HepG2 (cell line): ENCODE measurements at regions not wholly inside any gene's neighbourhood (a gene's known extent, or its start where the extent isn't known, plus 50 kb on each side); places are given as distances from the start of the nearest gene placed in this dataset.

Experiments
- ATAC-seq: fragments of 200-7000 bp; cut with Tn5 transposase; 3 replicates; pipeline ENCODE4 v1.9.1; 2020; ENCODE audit warnings: mild to moderate bottlenecking, moderate library complexity
- BruUV-seq: library from RNA; stranded (reverse); fragments of 400-500 nt; replicated peaks from 2 replicates; lab custom pipeline; 2021; lab: Mats Ljungman, UMichigan
- CTCF ChIA-PET: fragments of 300-600 bp; formaldehyde crosslinking; extraction: SDS; loops from one replicate; lab custom pipeline; 2021; ENCODE audit warnings: low total read pairs, inconsistent platforms, low intra/inter-chr PET ratio; lab: Yijun Ruan, JAX
- POLR2A ChIA-PET: fragments of 350-600 bp; sonication (Branson Sonifier 250); formaldehyde crosslinking; loops from one replicate; lab custom pipeline; 2020; ENCODE audit warnings: antibody characterized with exemption, inconsistent platforms; lab: Yijun Ruan, JAX
- DNase-seq: peaks from one replicate; pipeline ENCODE4 v3.0.0-alpha.2; 2015; ENCODE audit warnings: low spot score
- FAIRE-seq: peaks from 3 replicates; lab custom pipeline; 2011; peaks lifted over from hg19 to GRCh38; lab: Jason Lieb, UNC
- H2AFZ ChIP-seq: one replicate; pipeline ENCODE4 v1.6.1; 2011; ENCODE audit warnings: low read length, inconsistent platforms
- H3K27ac ChIP-seq: fragments of 300-600 bp; 3 replicates; pipeline ENCODE4 v1.8.0; 2011; ENCODE audit warnings: mixed run types, mild to moderate bottlenecking, mixed read lengths, low read length, inconsistent platforms; ENCODE audit not compliant: insufficient read depth; ENCODE audit errors: extremely low read length
- H3K27me3 ChIP-seq, 2 experiments: fragments of 200-600 bp in 1 of 2; 2 replicates in 1 of 2; 3 replicates in 1 of 2; pipeline versions ENCODE4 v1.6.0 to v1.8.0; 2011; ENCODE audit warnings: low read length in 2 of 2, mild to moderate bottlenecking in 2 of 2, moderate library complexity in 2 of 2, inconsistent platforms in 1 of 2; ENCODE audit not compliant: insufficient read depth in 2 of 2, control insufficient read depth in 1 of 2
- H3K36me3 ChIP-seq, 2 experiments: fragments of 200-600 bp in 1 of 2; replicated peaks in 1 of 2; 2 replicates in 1 of 2; 3 replicates in 1 of 2; pipeline versions ENCODE4 v1.5.1 to v1.8.0; 2011; ENCODE audit warnings: low read length in 2 of 2, inconsistent platforms in 1 of 2; ENCODE audit not compliant: insufficient read depth in 2 of 2, control insufficient read depth in 1 of 2
- H3K4me1 ChIP-seq: 2 replicates; pipeline ENCODE4 v1.5.1; 2012; ENCODE audit warnings: low read length, inconsistent platforms; ENCODE audit not compliant: insufficient read depth
- H3K4me2 ChIP-seq: 2 replicates; pipeline ENCODE4 v1.6.0; 2011; ENCODE audit warnings: low read depth, low read length, inconsistent platforms
- H3K4me3 ChIP-seq, 3 experiments: fragments of 200-600 bp in 1 of 3; sonication (generic), shearing (Covaris generic) in 1 of 3; replicated peaks in 1 of 3; 2 replicates each; pipeline ENCODE4 v1.5.1; 2011 to 2016; ENCODE audit warnings: low read length in 3 of 3, inconsistent platforms in 2 of 3, low read depth in 2 of 3, mild to moderate bottlenecking in 2 of 3, control low read depth in 1 of 3, mixed read lengths in 1 of 3; ENCODE audit not compliant: insufficient read depth in 1 of 3
- H3K79me2 ChIP-seq: one replicate; pipeline ENCODE4 v1.6.1; 2011; ENCODE audit warnings: low read length, inconsistent platforms; ENCODE audit not compliant: insufficient read depth
- H3K9ac ChIP-seq: 2 replicates; pipeline ENCODE4 v1.6.0; 2011; ENCODE audit warnings: mild to moderate bottlenecking, low read depth, low read length, inconsistent platforms; ENCODE audit not compliant: insufficient read depth
- H3K9me3 ChIP-seq: 2 replicates; pipeline ENCODE4 v1.5.1; 2012; ENCODE audit warnings: mild to moderate bottlenecking, low read length
- H4K20me1 ChIP-seq: 2 replicates; pipeline ENCODE4 v1.6.0; 2011; ENCODE audit warnings: inconsistent platforms, mild to moderate bottlenecking, low read length, moderate library complexity; ENCODE audit not compliant: insufficient read depth
- FOXM1 ChIP-seq: sonication (generic); formaldehyde crosslinking; IDR thresholded peaks from 2 replicates; pipeline ENCODE4 v1.5.0; 2020; ENCODE audit warnings: missing genetic modification reagents
- PHF20 ChIP-seq: sonication (generic); formaldehyde crosslinking; IDR thresholded peaks from 2 replicates; pipeline ENCODE4 v1.5.0; 2020; ENCODE audit warnings: mild to moderate bottlenecking, missing genetic modification reagents
- RBM39 ChIP-seq: fragments of 200-400 bp; formaldehyde crosslinking; IDR thresholded peaks from one replicate; pipeline ENCODE4 v1.6.1; 2018; ENCODE audit warnings: antibody characterized with exemption, mild to moderate bottlenecking, low read depth, low read length; ENCODE audit not compliant: poor library complexity, severe bottlenecking
- RELA ChIP-seq: sonication (generic); formaldehyde crosslinking; IDR thresholded peaks from 2 replicates; pipeline ENCODE4 v1.4.0; 2020; ENCODE audit warnings: missing genetic modification reagents
- SNRNP70 ChIP-seq: fragments of 200-400 bp; formaldehyde crosslinking; IDR thresholded peaks from 2 replicates; pipeline ENCODE4 v1.6.1; 2017; ENCODE audit warnings: mild to moderate bottlenecking, low read depth, low read length, moderate library complexity
- TSC22D2 ChIP-seq: sonication (generic); formaldehyde crosslinking; IDR thresholded peaks from 2 replicates; pipeline ENCODE4 v1.5.1; 2020; ENCODE audit warnings: missing genetic modification reagents, mild to moderate bottlenecking, borderline replicate concordance
- ZNF180 ChIP-seq: sonication (generic); formaldehyde crosslinking; IDR thresholded peaks from 2 replicates; pipeline ENCODE4 v1.4.0; 2020; ENCODE audit warnings: low read depth, missing genetic modification reagents, borderline replicate concordance
- ZNF431 ChIP-seq: sonication (generic); formaldehyde crosslinking; IDR thresholded peaks from 2 replicates; pipeline ENCODE4 v1.9.0; 2022; ENCODE audit warnings: missing genetic modification reagents, low read depth, mild to moderate bottlenecking, borderline replicate concordance
- ZNF441 ChIP-seq: sonication (generic); formaldehyde crosslinking; IDR thresholded peaks from 2 replicates; pipeline ENCODE4 v1.7.0; 2021; ENCODE audit warnings: missing genetic modification reagents, borderline replicate concordance
- ZNF484 ChIP-seq: sonication (generic); formaldehyde crosslinking; IDR thresholded peaks from 2 replicates; pipeline ENCODE4 v1.5.1; 2020; ENCODE audit warnings: mild to moderate bottlenecking, low read depth, missing genetic modification reagents, borderline replicate concordance
- ZNF841 ChIP-seq: sonication (generic); formaldehyde crosslinking; IDR thresholded peaks from 2 replicates; pipeline ENCODE4 v1.8.1; 2023; ENCODE audit warnings: missing genetic modification reagents, borderline replicate concordance
- WGBS: methylation state at CpG from one replicate; pipeline ENCODE4 v1.1.6; 2017; ENCODE audit warnings: low lambda C conversion rate; 5-methylcytosine and 5-hydroxymethylcytosine counted together
- in situ Hi-C: cut with HindIII; loops from 2 replicates; pipeline ENCODE4 v1.10.0; 2017; ENCODE audit warnings: low pct_unique_long_range_greater_than_20kb; ENCODE audit not compliant: extremely low pct_ligation_motif_present
- intact Hi-C: fragments of 100-400 bp; cut with micrococcal nuclease; formaldehyde crosslinking; loops from one replicate; pipeline ENCODE4 v1.10.0; 2022; ENCODE audit not compliant: unreplicated experiment
- TF ChIP-seq, protein P1 (sequence below): IDR thresholded peaks from 2 replicates; pipeline ENCODE4 v1.6.1; 2016
- TF ChIP-seq, protein P2 (sequence below): sonication (generic); formaldehyde crosslinking; IDR thresholded peaks from 2 replicates; pipeline ENCODE4 v1.5.0; 2020; ENCODE audit warnings: missing genetic modification reagents, mild to moderate bottlenecking, borderline replicate concordance
- TF ChIP-seq, protein P3 (sequence below): sonication (generic); formaldehyde crosslinking; IDR thresholded peaks from 2 replicates; pipeline ENCODE4 v1.5.0; 2020; ENCODE audit warnings: missing genetic modification reagents
- TF ChIP-seq, protein P4 (sequence below): sonication (generic); formaldehyde crosslinking; IDR thresholded peaks from 2 replicates; pipeline ENCODE4 v1.9.0; 2021; ENCODE audit warnings: missing genetic modification reagents, mild to moderate bottlenecking, borderline replicate concordance
- TF ChIP-seq, protein P5 (sequence below), 2 experiments: sonication (generic) in 1 of 2; formaldehyde crosslinking in 1 of 2; IDR thresholded peaks; 2 replicates each; pipeline versions ENCODE4 v1.4.0 to v1.6.1; 2018 to 2020; ENCODE audit warnings: missing genetic modification reagents in 2 of 2, borderline replicate concordance in 1 of 2, low read depth in 1 of 2, mild to moderate bottlenecking in 1 of 2, missing biosample characterization in 1 of 2

DNA sequence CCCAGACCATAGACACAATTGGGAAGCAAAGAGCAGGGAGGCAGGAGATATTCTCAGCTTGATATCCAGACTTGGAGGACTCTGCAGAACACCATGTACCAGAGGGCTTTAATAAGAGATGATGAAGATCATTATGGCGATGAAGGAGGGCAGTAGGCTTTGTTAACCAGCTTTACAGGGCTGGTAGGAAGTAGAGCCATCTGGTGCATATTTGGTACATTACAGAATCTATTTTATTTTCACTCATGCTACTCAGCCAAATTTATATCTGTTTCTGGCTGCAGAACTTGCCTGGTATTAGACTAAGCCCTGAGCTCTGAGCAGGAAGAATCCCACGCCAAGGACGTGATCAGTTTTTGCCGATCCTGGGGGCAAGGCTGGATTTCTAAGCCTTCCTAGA, 61.8 kb upstream of the SYT6 start:
- Histone ChIP-seq H3K27me3 (peaks cover 1 to 23% of the 10 kb centered on the region in 2 experiments; a peak in 2 of 5 replicates), H3K27ac (no peak overlapping the region), H4K20me1 (no peaks in the 10 kb centered on the region), H3K9me3 (no peaks in the 10 kb centered on the region), H3K4me3 (no peak overlapping the region), H3K36me3 (no peaks in the 10 kb centered on the region), H3K4me1 (no peaks in the 10 kb centered on the region), H3K9ac (no peak overlapping the region), H3K4me2 (no peak overlapping the region), H3K79me2 (no peaks in the 10 kb centered on the region), H2AFZ (no peak overlapping the region)
- BruUV-seq: no TSS peak
- intact Hi-C loops (no loop called here), in situ Hi-C loops (no loop called here)
- DNase-seq (no peak), ATAC-seq (no peak), FAIRE-seq (no peak)
- TF ChIP-seq FOXM1 (CRISPR knock-in tag): no peak
- TF ChIP-seq ZNF441 (CRISPR knock-in tag): no peak
- TF ChIP-seq, protein P1, sequence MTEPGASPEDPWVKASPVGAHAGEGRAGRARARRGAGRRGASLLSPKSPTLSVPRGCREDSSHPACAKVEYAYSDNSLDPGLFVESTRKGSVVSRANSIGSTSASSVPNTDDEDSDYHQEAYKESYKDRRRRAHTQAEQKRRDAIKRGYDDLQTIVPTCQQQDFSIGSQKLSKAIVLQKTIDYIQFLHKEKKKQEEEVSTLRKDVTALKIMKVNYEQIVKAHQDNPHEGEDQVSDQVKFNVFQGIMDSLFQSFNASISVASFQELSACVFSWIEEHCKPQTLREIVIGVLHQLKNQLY: no peak
- TF ChIP-seq, protein P2, sequence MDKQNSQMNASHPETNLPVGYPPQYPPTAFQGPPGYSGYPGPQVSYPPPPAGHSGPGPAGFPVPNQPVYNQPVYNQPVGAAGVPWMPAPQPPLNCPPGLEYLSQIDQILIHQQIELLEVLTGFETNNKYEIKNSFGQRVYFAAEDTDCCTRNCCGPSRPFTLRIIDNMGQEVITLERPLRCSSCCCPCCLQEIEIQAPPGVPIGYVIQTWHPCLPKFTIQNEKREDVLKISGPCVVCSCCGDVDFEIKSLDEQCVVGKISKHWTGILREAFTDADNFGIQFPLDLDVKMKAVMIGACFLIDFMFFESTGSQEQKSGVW (CRISPR knock-in tag): no peak
- no peak for TF ChIP-seq ZNF841 (CRISPR knock-in tag)
- no peak for TF ChIP-seq RELA (CRISPR knock-in tag)
- TF ChIP-seq RBM39: no peak
- TF ChIP-seq, protein P3, sequence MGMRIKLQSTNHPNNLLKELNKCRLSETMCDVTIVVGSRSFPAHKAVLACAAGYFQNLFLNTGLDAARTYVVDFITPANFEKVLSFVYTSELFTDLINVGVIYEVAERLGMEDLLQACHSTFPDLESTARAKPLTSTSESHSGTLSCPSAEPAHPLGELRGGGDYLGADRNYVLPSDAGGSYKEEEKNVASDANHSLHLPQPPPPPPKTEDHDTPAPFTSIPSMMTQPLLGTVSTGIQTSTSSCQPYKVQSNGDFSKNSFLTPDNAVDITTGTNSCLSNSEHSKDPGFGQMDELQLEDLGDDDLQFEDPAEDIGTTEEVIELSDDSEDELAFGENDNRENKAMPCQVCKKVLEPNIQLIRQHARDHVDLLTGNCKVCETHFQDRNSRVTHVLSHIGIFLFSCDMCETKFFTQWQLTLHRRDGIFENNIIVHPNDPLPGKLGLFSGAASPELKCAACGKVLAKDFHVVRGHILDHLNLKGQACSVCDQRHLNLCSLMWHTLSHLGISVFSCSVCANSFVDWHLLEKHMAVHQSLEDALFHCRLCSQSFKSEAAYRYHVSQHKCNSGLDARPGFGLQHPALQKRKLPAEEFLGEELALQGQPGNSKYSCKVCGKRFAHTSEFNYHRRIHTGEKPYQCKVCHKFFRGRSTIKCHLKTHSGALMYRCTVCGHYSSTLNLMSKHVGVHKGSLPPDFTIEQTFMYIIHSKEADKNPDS (CRISPR knock-in tag): no peak
- TF ChIP-seq ZNF180 (CRISPR knock-in tag): no peak
- no peak for TF ChIP-seq PHF20
- TF ChIP-seq ZNF431 (CRISPR knock-in tag): no peak
- TF ChIP-seq SNRNP70: no peak
- TF ChIP-seq ZNF484 (CRISPR knock-in tag): no peak
- no peak for TF ChIP-seq TSC22D2 (CRISPR knock-in tag)
- TF ChIP-seq, protein P4, sequence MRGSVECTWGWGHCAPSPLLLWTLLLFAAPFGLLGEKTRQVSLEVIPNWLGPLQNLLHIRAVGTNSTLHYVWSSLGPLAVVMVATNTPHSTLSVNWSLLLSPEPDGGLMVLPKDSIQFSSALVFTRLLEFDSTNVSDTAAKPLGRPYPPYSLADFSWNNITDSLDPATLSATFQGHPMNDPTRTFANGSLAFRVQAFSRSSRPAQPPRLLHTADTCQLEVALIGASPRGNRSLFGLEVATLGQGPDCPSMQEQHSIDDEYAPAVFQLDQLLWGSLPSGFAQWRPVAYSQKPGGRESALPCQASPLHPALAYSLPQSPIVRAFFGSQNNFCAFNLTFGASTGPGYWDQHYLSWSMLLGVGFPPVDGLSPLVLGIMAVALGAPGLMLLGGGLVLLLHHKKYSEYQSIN (CRISPR knock-in tag): no peak
- TF ChIP-seq, protein P5, sequence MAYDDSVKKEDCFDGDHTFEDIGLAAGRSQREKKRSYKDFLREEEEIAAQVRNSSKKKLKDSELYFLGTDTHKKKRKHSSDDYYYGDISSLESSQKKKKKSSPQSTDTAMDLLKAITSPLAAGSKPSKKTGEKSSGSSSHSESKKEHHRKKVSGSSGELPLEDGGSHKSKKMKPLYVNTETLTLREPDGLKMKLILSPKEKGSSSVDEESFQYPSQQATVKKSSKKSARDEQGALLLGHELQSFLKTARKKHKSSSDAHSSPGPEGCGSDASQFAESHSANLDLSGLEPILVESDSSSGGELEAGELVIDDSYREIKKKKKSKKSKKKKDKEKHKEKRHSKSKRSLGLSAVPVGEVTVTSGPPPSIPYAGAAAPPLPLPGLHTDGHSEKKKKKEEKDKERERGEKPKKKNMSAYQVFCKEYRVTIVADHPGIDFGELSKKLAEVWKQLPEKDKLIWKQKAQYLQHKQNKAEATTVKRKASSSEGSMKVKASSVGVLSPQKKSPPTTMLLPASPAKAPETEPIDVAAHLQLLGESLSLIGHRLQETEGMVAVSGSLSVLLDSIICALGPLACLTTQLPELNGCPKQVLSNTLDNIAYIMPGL (CRISPR knock-in tag; IDR thresholded peaks at IDR 0.05; ENCODE audit: borderline replicate concordance in 1 of 2, low read depth in 1 of 2): no peak
- ChIA-PET CTCF (no interaction called here), POLR2A (no interaction called here)
- WGBS: 31% methylated on average over 2 of the region's 4 CpGs
